H1 (cell line): ENCODE measurements at regions not wholly inside any gene's neighbourhood (a gene's known extent, or its start where the extent isn't known, plus 50 kb on each side); places are given as distances from the start of the nearest gene placed in this dataset.

Experiments used
- CTCF ChIA-PET: fragments of 300-600 bp; sonication (Branson Sonifier 250); formaldehyde crosslinking; loops from one replicate; lab custom pipeline; 2021; ENCODE audit not compliant: partially characterized antibody; lab: Charles Lee
- POLR2A ChIA-PET: fragments of 300-600 bp; sonication (Branson Sonifier 250); formaldehyde crosslinking; loops from one replicate; lab custom pipeline; 2021; ENCODE audit warnings: inconsistent platforms; ENCODE audit not compliant: partially characterized antibody; lab: Charles Lee
- DNase-seq, 2 experiments: peaks; one replicate each; pipeline versions ENCODE4 v3.0.0 to v3.0.0-alpha.2; 2010 to 2022; ENCODE audit warnings: low spot score in 2 of 2, low read depth in 1 of 2, mixed read lengths in 1 of 2
- FAIRE-seq: peaks from 2 replicates; lab custom pipeline; 2011; peaks lifted over from hg19 to GRCh38; lab: Jason Lieb, UNC
- H2AFZ ChIP-seq: 2 replicates; pipeline ENCODE4 v1.8.1; 2012; ENCODE audit warnings: low read length, inconsistent platforms
- H2AK5ac ChIP-seq: 2 replicates; pipeline ENCODE4 v1.6.1; 2013; ENCODE audit warnings: low read depth, low read length
- H2BK120ac ChIP-seq: replicated peaks from 2 replicates; pipeline ENCODE3; 2013; ENCODE audit warnings: low read depth, low read length, inconsistent platforms
- H2BK12ac ChIP-seq: 2 replicates; pipeline ENCODE4 v1.6.1; 2013; ENCODE audit warnings: low read depth, low read length
- H2BK15ac ChIP-seq: 2 replicates; pipeline ENCODE4 v1.6.1; 2013; ENCODE audit warnings: low read length
- H2BK20ac ChIP-seq: 2 replicates; pipeline ENCODE4 v1.6.1; 2013; ENCODE audit warnings: low read length
- H2BK5ac ChIP-seq: 2 replicates; pipeline ENCODE4 v1.6.1; 2013; ENCODE audit warnings: low read depth, low read length
- H3K14ac ChIP-seq: 2 replicates; pipeline ENCODE4 v1.6.1; 2013; ENCODE audit warnings: inconsistent platforms; ENCODE audit not compliant: insufficient read length
- H3K18ac ChIP-seq: 2 replicates; pipeline ENCODE4 v1.6.1; 2013; ENCODE audit warnings: low read length; ENCODE audit errors: extremely low read depth
- H3K23ac ChIP-seq: 2 replicates; pipeline ENCODE4 v1.6.1; 2013; ENCODE audit warnings: inconsistent platforms; ENCODE audit not compliant: insufficient read length
- H3K23me2 ChIP-seq: 2 replicates; pipeline ENCODE4 v1.6.1; 2013; ENCODE audit warnings: low read depth, low read length
- H3K27ac ChIP-seq: 2 replicates; pipeline ENCODE4 v1.6.1; 2011; ENCODE audit warnings: low read depth, low read length, inconsistent platforms
- H3K27me3 ChIP-seq, 4 experiments: replicated peaks in 1 of 4; 1 replicate in 1 of 4; 2 replicates in 3 of 4; pipeline versions ENCODE4 v1.6.1 to v1.8.1; 2011 to 2013; ENCODE audit warnings: low read length in 3 of 4, mild to moderate bottlenecking in 3 of 4, inconsistent platforms in 2 of 4, mixed read lengths in 2 of 4, moderate library complexity in 1 of 4; ENCODE audit not compliant: control insufficient read depth in 3 of 4, insufficient read depth in 3 of 4; ENCODE audit errors: extremely low read depth in 1 of 4
- H3K36me3 ChIP-seq, 4 experiments: 2 replicates each; pipeline versions ENCODE4 v1.6.1 to v1.8.1; 2011 to 2013; ENCODE audit warnings: mild to moderate bottlenecking in 4 of 4, low read length in 3 of 4, moderate library complexity in 2 of 4, control low read depth in 1 of 4, inconsistent platforms in 1 of 4; ENCODE audit not compliant: insufficient read depth in 4 of 4, control insufficient read depth in 2 of 4
- H3K4ac ChIP-seq: replicated peaks from 2 replicates; pipeline ENCODE3; 2013; ENCODE audit warnings: low read length, low read depth, mixed read lengths, inconsistent platforms; ENCODE audit not compliant: insufficient read length
- H3K4me1 ChIP-seq, 4 experiments: replicated peaks in 1 of 4; 1 replicate in 1 of 4; 2 replicates in 3 of 4; pipeline versions ENCODE4 v1.6.1 to v1.8.1; 2011 to 2013; ENCODE audit warnings: low read length in 3 of 4, inconsistent platforms in 2 of 4, mixed read lengths in 1 of 4; ENCODE audit not compliant: insufficient read depth in 4 of 4, control insufficient read depth in 3 of 4
- H3K4me2 ChIP-seq, 2 experiments: 2 replicates each; pipeline versions ENCODE4 v1.6.1 to v1.8.1; 2011 to 2013; ENCODE audit warnings: low read depth in 2 of 2, low read length in 2 of 2, control low read depth in 1 of 2, inconsistent platforms in 1 of 2, mild to moderate bottlenecking in 1 of 2; ENCODE audit not compliant: insufficient read depth in 1 of 2
- H3K4me3 ChIP-seq, 4 experiments: fragments of 200-600, 300-600 bp in 1 of 4; sonication (generic), shearing (Covaris generic), sonication (Bioruptor Twin) in 1 of 4; 2 replicates each; pipeline versions ENCODE4 v1.5.1 to v1.8.1; 2011 to 2016; ENCODE audit warnings: low read length in 4 of 4, low read depth in 3 of 4, control low read depth in 2 of 4, inconsistent platforms in 2 of 4, mild to moderate bottlenecking in 2 of 4, mixed read lengths in 1 of 4, moderate library complexity in 1 of 4; ENCODE audit not compliant: insufficient read depth in 2 of 4; ENCODE audit errors: extremely low read depth in 1 of 4
- H3K56ac ChIP-seq: replicated peaks from 2 replicates; pipeline ENCODE3; 2013; ENCODE audit warnings: low read depth, mild to moderate bottlenecking, mixed read lengths, low read length, inconsistent platforms; ENCODE audit not compliant: insufficient read length
- H3K79me1 ChIP-seq: 2 replicates; pipeline ENCODE4 v1.6.1; 2013; ENCODE audit warnings: low read depth, low read length, control low read depth
- H3K79me2 ChIP-seq, 2 experiments: 2 replicates each; pipeline versions ENCODE4 v1.6.1 to v1.8.1; 2012 to 2013; ENCODE audit warnings: low read length in 2 of 2, mild to moderate bottlenecking in 2 of 2, inconsistent platforms in 1 of 2; ENCODE audit not compliant: insufficient read depth in 2 of 2, control insufficient read depth in 1 of 2
- H3K9ac ChIP-seq, 4 experiments: replicated peaks in 1 of 4; 1 replicate in 1 of 4; 2 replicates in 3 of 4; pipeline versions ENCODE4 v1.6.1 to v1.8.1; 2011 to 2013; ENCODE audit warnings: low read depth in 3 of 4, low read length in 3 of 4, control low read depth in 2 of 4, mild to moderate bottlenecking in 2 of 4, moderate library complexity in 2 of 4, inconsistent platforms in 1 of 4; ENCODE audit errors: extremely low read depth in 1 of 4
- H3K9me3 ChIP-seq, 2 experiments: 2 replicates each; pipeline versions ENCODE4 v1.6.1 to v1.8.1; 2012 to 2013; ENCODE audit warnings: mild to moderate bottlenecking in 2 of 2, moderate library complexity in 2 of 2, control low read depth in 1 of 2, inconsistent platforms in 1 of 2, low read depth in 1 of 2, low read length in 1 of 2, mixed read lengths in 1 of 2; ENCODE audit not compliant: insufficient read depth in 2 of 2
- H4K20me1 ChIP-seq, 2 experiments: replicated peaks in 1 of 2; 2 replicates each; pipeline versions ENCODE3 to v1.8.1; 2011 to 2013; ENCODE audit warnings: inconsistent platforms in 2 of 2, low read length in 2 of 2, mild to moderate bottlenecking in 1 of 2; ENCODE audit not compliant: insufficient read depth in 2 of 2, control insufficient read depth in 1 of 2
- H4K5ac ChIP-seq: 2 replicates; pipeline ENCODE4 v1.6.1; 2013; ENCODE audit warnings: low read length, low read depth, mixed read lengths, inconsistent platforms; ENCODE audit not compliant: insufficient read length
- H4K8ac ChIP-seq: 2 replicates; pipeline ENCODE4 v1.8.0; 2013; ENCODE audit warnings: mild to moderate bottlenecking, moderate library complexity, low read length, inconsistent platforms; ENCODE audit not compliant: insufficient read depth; ENCODE audit errors: extremely low read depth
- H4K91ac ChIP-seq: replicated peaks from 2 replicates; pipeline ENCODE3; 2013; ENCODE audit warnings: low read length, mixed read lengths, inconsistent platforms; ENCODE audit not compliant: insufficient read length
- BACH1 ChIP-seq: IDR thresholded peaks from 2 replicates; pipeline ENCODE4 v1.6.1; 2012; ENCODE audit warnings: low read length, improper control_type of control experiment
- CBX5 ChIP-seq: fragments of 300-800, 300-1000 bp; sonication (generic); IDR thresholded peaks from 2 replicates; pipeline ENCODE4 v1.7.1; 2016; ENCODE audit warnings: antibody characterized with exemption, low read length, low read depth
- CBX8 ChIP-seq: fragments of 300-800, 300-1000 bp; sonication (generic); IDR thresholded peaks from 2 replicates; pipeline ENCODE4 v1.7.1; 2016; ENCODE audit warnings: low read depth, low read length, borderline replicate concordance
- CHD2 ChIP-seq: IDR thresholded peaks from 2 replicates; pipeline ENCODE4 v1.6.1; 2012; ENCODE audit warnings: low read length, improper control_type of control experiment
- HDAC2 ChIP-seq, 2 experiments: fragments of 300-600 bp in 1 of 2; sonication (generic) in 1 of 2; IDR thresholded peaks; 2 replicates each; pipeline ENCODE4 v1.6.1; 2011 to 2012; ENCODE audit warnings: low read depth in 2 of 2, low read length in 2 of 2, mild to moderate bottlenecking in 2 of 2, moderate library complexity in 2 of 2, borderline replicate concordance in 1 of 2, inconsistent platforms in 1 of 2
- NANOG ChIP-seq: IDR thresholded peaks from 2 replicates; pipeline ENCODE4 v1.6.1; 2011; ENCODE audit warnings: low read length, low read depth, mild to moderate bottlenecking, inconsistent platforms; ENCODE audit not compliant: insufficient read depth, poor library complexity, severe bottlenecking
- POLR2A ChIP-seq, 2 experiments: IDR thresholded peaks; 1 replicate in 1 of 2; 2 replicates in 1 of 2; pipeline ENCODE4 v1.6.1; 2011; ENCODE audit warnings: low read depth in 2 of 2, low read length in 2 of 2, mild to moderate bottlenecking in 2 of 2; ENCODE audit errors: control extremely low read depth in 1 of 2
- POLR2AphosphoS5 ChIP-seq: IDR thresholded peaks from 2 replicates; pipeline ENCODE4 v1.6.1; 2011; ENCODE audit warnings: low read depth, low read length
- POU5F1 ChIP-seq: IDR thresholded peaks from 2 replicates; pipeline ENCODE4 v1.6.1; 2011; ENCODE audit warnings: low read depth, mild to moderate bottlenecking, low read length, moderate library complexity
- SIRT6 ChIP-seq: IDR thresholded peaks from one replicate; pipeline ENCODE4 v1.7.1; 2012; ENCODE audit warnings: low read length, inconsistent platforms
- WGBS, 2 experiments: shearing (Covaris generic) in 1 of 2; methylation state at CpG; one replicate each; pipeline versions ENCODE4 v1.1.6 to v1.1.7; 2013 to 2015; ENCODE audit warnings: low lambda C conversion rate in 2 of 2, mixed read lengths in 2 of 2, inconsistent platforms in 1 of 2, low coverage in 1 of 2, missing lambda C conversion rate in 1 of 2; ENCODE audit not compliant: insufficient replicate concordance in 2 of 2, insufficient coverage in 1 of 2, insufficient read length in 1 of 2; ENCODE audit errors: extremely low coverage in 1 of 2, missing lambda C conversion rate in 1 of 2; 5-methylcytosine and 5-hydroxymethylcytosine counted together
- TF ChIP-seq, protein P1 (sequence below): IDR thresholded peaks from 2 replicates; pipeline ENCODE4 v1.6.1; 2012; ENCODE audit warnings: low read length, inconsistent platforms

DNA sequence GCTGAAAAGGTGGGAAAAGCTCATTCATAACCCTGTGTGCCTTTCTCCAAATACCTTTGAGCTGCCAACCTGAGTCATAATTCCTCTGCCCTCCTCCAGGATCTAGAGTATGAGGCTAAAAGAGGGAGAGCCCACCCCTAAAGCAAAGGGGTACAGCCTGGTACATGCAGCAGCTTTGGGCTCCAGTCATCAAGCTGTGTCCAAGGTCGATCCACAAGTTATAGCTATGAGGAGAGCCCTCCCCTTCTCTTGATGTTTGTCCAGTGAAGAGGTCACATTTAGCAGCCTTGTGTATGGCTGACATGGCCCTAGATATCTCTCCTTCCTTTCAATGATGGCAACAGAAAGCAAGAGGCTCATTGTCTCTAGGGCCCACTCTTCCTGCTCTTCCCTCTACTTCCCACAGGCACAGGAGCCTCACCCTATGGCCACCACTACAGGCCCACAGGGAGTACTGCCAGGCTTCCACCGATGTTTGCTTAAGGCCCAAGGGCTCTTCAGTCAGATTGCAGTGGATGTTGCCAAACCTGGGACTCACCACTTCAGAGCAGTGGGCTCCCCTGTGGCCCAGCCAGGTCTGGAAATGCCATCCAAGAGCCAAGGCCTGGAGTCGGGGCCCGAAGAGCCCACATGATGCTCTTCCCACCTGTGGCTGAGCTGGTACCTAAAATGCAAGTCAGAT is 176.8 kb downstream of the CD83 start:
- H4K91ac ChIP-seq, result peak overlapping the region; percentile 18
- H3K9ac ChIP-seq, result no peak overlapping the region
- no peaks in the 10 kb centered on the region; the same call in 1 of the 2 replicates for H3K23me2 ChIP-seq
- H3K23ac ChIP-seq, result no peak overlapping the region
- H3K4me3 ChIP-seq, result no peak overlapping the region
- no peak overlapping the region; a peak in 1 of 4 replicates for H3K4me2 ChIP-seq
- H3K4me1 ChIP-seq, result peaks cover 0 to 8% (median 1%) of the 10 kb centered on the region in 4 experiments; a peak in 3 of 7 replicates
- H2BK5ac ChIP-seq, result peak overlapping the region; percentile 76; the same call in 1 of the 2 replicates
- H3K9me3 ChIP-seq, result no peaks in the 10 kb centered on the region
- H3K79me1 ChIP-seq, result no peaks in the 10 kb centered on the region; the same call in 1 of the 2 replicates
- H3K27ac ChIP-seq, result no peak overlapping the region
- peak overlapping the region; percentile 45; the same call in 1 of the 2 replicates for H2BK12ac ChIP-seq
- DNase-seq (no peak), FAIRE-seq (no peak)
- peak overlapping the region; percentile 14; the same call in 1 of the 2 replicates for H3K18ac ChIP-seq
- CTCF ChIA-PET, result interaction anchor here (2.2 to 2.3 kb wide), 3 partner anchors 12 to 103 kb away, joined by 5 to 9 read pairs (median 8); no protein-coding TSS in a partner anchor
- no peaks in the 10 kb centered on the region for H3K79me2 ChIP-seq
- no peak overlapping the region for H2AFZ ChIP-seq
- peak overlapping the region; percentile 33; the same call in 1 of the 2 replicates for H2AK5ac ChIP-seq
- no peak overlapping the region for H2BK120ac ChIP-seq
- H3K56ac ChIP-seq, result no peak overlapping the region
- H3K27me3 ChIP-seq, result peaks cover 0 to 1% (median 0%) of the 10 kb centered on the region in 4 experiments; a peak in 1 of 7 replicates
- H4K20me1 ChIP-seq, result no peaks in the 10 kb centered on the region
- H3K14ac ChIP-seq, result no peak overlapping the region
- no peak overlapping the region for H2BK15ac ChIP-seq
- no peak overlapping the region for H3K4ac ChIP-seq
- H4K8ac ChIP-seq, result no peak overlapping the region; the same call in 1 of the 2 replicates
- peaks cover 0 to 34% (median 0%) of the 10 kb centered on the region in 4 experiments; a peak in 3 of 8 replicates for H3K36me3 ChIP-seq
- H4K5ac ChIP-seq, result no peak overlapping the region
- POLR2A ChIA-PET, result interaction anchor here (0.9 to 1.3 kb wide), 4 partner anchors 14 to 51 kb away, joined by 3 read pairs; no protein-coding TSS in a partner anchor
- 82% methylated on average over 4 of the region's 4 CpGs; no CpG with 5 or more reads in 1 of the 2 experiments for WGBS, 2 experiments
- H2BK20ac ChIP-seq, result peak overlapping the region; percentile 91; the same call in 1 of the 2 replicates
- TF ChIP-seq HDAC2 (IDR thresholded peaks at IDR 0.05; ENCODE audit: borderline replicate concordance in 1 of 2, low read depth in 2 of 2, low read length in 2 of 2) (no peak), NANOG (no peak), POLR2A (IDR thresholded peaks at IDR 0.05; ENCODE audit: control extremely low read depth in 1 of 2, low read depth in 2 of 2, low read length in 2 of 2) (no peak), CBX5 (no peak), CBX8 (no peak), SIRT6 (no peak), POLR2AphosphoS5 (no peak), POU5F1 (no peak), CHD2 (no peak), BACH1 (no peak)
- TF ChIP-seq, protein P1, sequence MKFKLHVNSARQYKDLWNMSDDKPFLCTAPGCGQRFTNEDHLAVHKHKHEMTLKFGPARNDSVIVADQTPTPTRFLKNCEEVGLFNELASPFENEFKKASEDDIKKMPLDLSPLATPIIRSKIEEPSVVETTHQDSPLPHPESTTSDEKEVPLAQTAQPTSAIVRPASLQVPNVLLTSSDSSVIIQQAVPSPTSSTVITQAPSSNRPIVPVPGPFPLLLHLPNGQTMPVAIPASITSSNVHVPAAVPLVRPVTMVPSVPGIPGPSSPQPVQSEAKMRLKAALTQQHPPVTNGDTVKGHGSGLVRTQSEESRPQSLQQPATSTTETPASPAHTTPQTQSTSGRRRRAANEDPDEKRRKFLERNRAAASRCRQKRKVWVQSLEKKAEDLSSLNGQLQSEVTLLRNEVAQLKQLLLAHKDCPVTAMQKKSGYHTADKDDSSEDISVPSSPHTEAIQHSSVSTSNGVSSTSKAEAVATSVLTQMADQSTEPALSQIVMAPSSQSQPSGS, result no peak
